ENCODE measurements at regions not wholly inside any gene's neighbourhood (a gene's known extent, or its start where the extent isn't known, plus 50 kb on each side); places are given as distances from the start of the nearest gene placed in this dataset.

GRCh38 chr22:27573280-27574001, 228.1 kb downstream of the MN1 start:
- H4K20me1 ChIP-seq (replicated peaks in 1 of 2; ENCODE audit: control insufficient read depth in 1 of 2, insufficient read depth in 2 of 2, low read length in 2 of 2): peaks cover 0 to 3% of the 10 kb centered on the region in 2 experiments
- H3K36me3 ChIP-seq (ENCODE audit: control insufficient read depth in 2 of 4, insufficient read depth in 4 of 4, low read length in 3 of 4): no peaks in the 10 kb centered on the region
- FAIRE-seq: no peak
- H3K4me1 ChIP-seq (replicated peaks in 1 of 4; ENCODE audit: control insufficient read depth in 3 of 4, insufficient read depth in 4 of 4, low read length in 3 of 4): peaks cover 0 to 6% (median 5%) of the 10 kb centered on the region in 4 experiments; a peak in 3 of 7 replicates
- H3K14ac ChIP-seq (ENCODE audit: insufficient read length): no peak overlapping the region
- TF ChIP-seq TAF1 (IDR thresholded peaks at IDR 0.05; ENCODE audit: low read depth, low read length) (no peak), BRCA1 (IDR thresholded peaks at IDR 0.05; ENCODE audit: low read depth, low read length) (no peak)
- TF ChIP-seq, protein P1, sequence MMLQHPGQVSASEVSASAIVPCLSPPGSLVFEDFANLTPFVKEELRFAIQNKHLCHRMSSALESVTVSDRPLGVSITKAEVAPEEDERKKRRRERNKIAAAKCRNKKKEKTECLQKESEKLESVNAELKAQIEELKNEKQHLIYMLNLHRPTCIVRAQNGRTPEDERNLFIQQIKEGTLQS (IDR thresholded peaks at IDR 0.05; ENCODE audit: insufficient read depth, low read depth, low read length): no peak
- no peak overlapping the region for H4K91ac ChIP-seq (replicated peaks; ENCODE audit: insufficient read length, low read length)
- no peak overlapping the region for H3K18ac ChIP-seq (ENCODE audit: extremely low read depth, low read length)
- WGBS, 2 experiments (ENCODE audit: extremely low coverage in 1 of 2, insufficient coverage in 1 of 2, insufficient read length in 1 of 2, insufficient replicate concordance in 2 of 2, low coverage in 1 of 2, low lambda C conversion rate in 2 of 2, missing lambda C conversion rate in 1 of 2): 42% methylated on average over 20 of the region's 22 CpGs; no CpG with 5 or more reads in 1 of the 2 experiments
- H2BK5ac ChIP-seq (ENCODE audit: low read depth, low read length): no peak overlapping the region
- H3K23ac ChIP-seq (ENCODE audit: insufficient read length): no peak overlapping the region
- no peak overlapping the region for H2AFZ ChIP-seq (ENCODE audit: low read length)
- peaks cover 2% of the 10 kb centered on the region; the same call in 1 of the 2 replicates for H3K23me2 ChIP-seq (ENCODE audit: low read depth, low read length)
- H3K9me3 ChIP-seq (ENCODE audit: insufficient read depth in 2 of 2, low read depth in 1 of 2, low read length in 1 of 2): no peaks in the 10 kb centered on the region
- no peak for DNase-seq (ENCODE audit: low read depth in 1 of 2, low spot score in 2 of 2)
- ChIA-PET CTCF (ENCODE audit: partially characterized antibody) (interaction anchor here (1.2 to 1.6 kb wide), 3 partner anchors 12 to 27 kb away, joined by 4 read pairs; no protein-coding TSS in a partner anchor), POLR2A (ENCODE audit: partially characterized antibody) (no interaction called here)
- H3K4ac ChIP-seq (replicated peaks; ENCODE audit: insufficient read length, low read depth, low read length): no peak overlapping the region
- peak overlapping the region in 1 of 4 experiments; percentile 30; a peak in 1 of 8 replicates for H3K4me3 ChIP-seq (ENCODE audit: extremely low read depth in 1 of 4, insufficient read depth in 2 of 4, low read depth in 3 of 4, low read length in 4 of 4)
- H3K79me2 ChIP-seq (ENCODE audit: control insufficient read depth in 1 of 2, insufficient read depth in 2 of 2, low read length in 2 of 2): no peaks in the 10 kb centered on the region
- peak overlapping the region in 1 of 4 experiments; percentile 22; a peak in 2 of 7 replicates for H3K9ac ChIP-seq (replicated peaks in 1 of 4; ENCODE audit: extremely low read depth in 1 of 4, low read depth in 3 of 4, low read length in 3 of 4)
- H3K27ac ChIP-seq (ENCODE audit: low read depth, low read length): no peak overlapping the region
- no peak overlapping the region for H2BK120ac ChIP-seq (replicated peaks; ENCODE audit: low read depth, low read length)
- H4K8ac ChIP-seq (ENCODE audit: extremely low read depth, insufficient read depth, low read length): no peak overlapping the region
- no peak overlapping the region for H3K56ac ChIP-seq (replicated peaks; ENCODE audit: insufficient read length, low read depth, low read length)
- no peaks in the 10 kb centered on the region for H3K79me1 ChIP-seq (ENCODE audit: low read depth, low read length)
- no peak overlapping the region for H2BK12ac ChIP-seq (ENCODE audit: low read depth, low read length)
- no peak overlapping the region for H2AK5ac ChIP-seq (ENCODE audit: low read depth, low read length)
- no peak overlapping the region for H2BK15ac ChIP-seq (ENCODE audit: low read length)
- H2BK20ac ChIP-seq (ENCODE audit: low read length): no peak overlapping the region
- H3K4me2 ChIP-seq (ENCODE audit: insufficient read depth in 1 of 2, low read depth in 2 of 2, low read length in 2 of 2): peak overlapping the region in 1 of 2 experiments; percentile 30; a peak in 3 of 4 replicates
- H4K5ac ChIP-seq (ENCODE audit: insufficient read length, low read depth, low read length): no peak overlapping the region
- H3K27me3 ChIP-seq (replicated peaks in 1 of 4; ENCODE audit: control insufficient read depth in 3 of 4, extremely low read depth in 1 of 4, insufficient read depth in 3 of 4, low read length in 3 of 4): peaks cover 0 to 13% (median 8%) of the 10 kb centered on the region in 4 experiments; a peak in 4 of 7 replicates

Measured in H1 (cell line).